Body of pancreas (tissue), 4 donors: ENCODE measurements at regions not wholly inside any gene's neighbourhood (a gene's known extent, or its start where the extent isn't known, plus 50 kb on each side); places are given as distances from the start of the nearest gene placed in this dataset.

Source experiments
- CTCF ChIP-seq, 7 experiments: fragments of 450-650 bp in 4 of 7; fragments of 200-600 bp in 3 of 7; sonication (generic) in 3 of 7; IDR thresholded peaks; one replicate each; pipeline ENCODE4 v1.5.1; 2016 to 2019; ENCODE audit warnings: antibody characterized with exemption in 7 of 7
- POLR2A ChIP-seq, 3 donors: fragments of 450-650 bp; IDR thresholded peaks; one replicate each; pipeline ENCODE4 v1.6.1; 2016; ENCODE audit warnings: antibody characterized with exemption in 3 of 3, mild to moderate bottlenecking in 2 of 3

GRCh38 chr2:223416815-223417610, 185.1 kb downstream of the SCG2 start:
- TF ChIP-seq CTCF (IDR thresholded peaks at IDR 0.05): no peak
- no peak for TF ChIP-seq POLR2A (IDR thresholded peaks at IDR 0.05)
